ENCODE measurements at regions not wholly inside any gene's neighbourhood (a gene's known extent, or its start where the extent isn't known, plus 50 kb on each side); places are given as distances from the start of the nearest gene placed in this dataset.
A peak's percentile ranks its signal among the peaks of the same experiment; 100 is the strongest.

DNA sequence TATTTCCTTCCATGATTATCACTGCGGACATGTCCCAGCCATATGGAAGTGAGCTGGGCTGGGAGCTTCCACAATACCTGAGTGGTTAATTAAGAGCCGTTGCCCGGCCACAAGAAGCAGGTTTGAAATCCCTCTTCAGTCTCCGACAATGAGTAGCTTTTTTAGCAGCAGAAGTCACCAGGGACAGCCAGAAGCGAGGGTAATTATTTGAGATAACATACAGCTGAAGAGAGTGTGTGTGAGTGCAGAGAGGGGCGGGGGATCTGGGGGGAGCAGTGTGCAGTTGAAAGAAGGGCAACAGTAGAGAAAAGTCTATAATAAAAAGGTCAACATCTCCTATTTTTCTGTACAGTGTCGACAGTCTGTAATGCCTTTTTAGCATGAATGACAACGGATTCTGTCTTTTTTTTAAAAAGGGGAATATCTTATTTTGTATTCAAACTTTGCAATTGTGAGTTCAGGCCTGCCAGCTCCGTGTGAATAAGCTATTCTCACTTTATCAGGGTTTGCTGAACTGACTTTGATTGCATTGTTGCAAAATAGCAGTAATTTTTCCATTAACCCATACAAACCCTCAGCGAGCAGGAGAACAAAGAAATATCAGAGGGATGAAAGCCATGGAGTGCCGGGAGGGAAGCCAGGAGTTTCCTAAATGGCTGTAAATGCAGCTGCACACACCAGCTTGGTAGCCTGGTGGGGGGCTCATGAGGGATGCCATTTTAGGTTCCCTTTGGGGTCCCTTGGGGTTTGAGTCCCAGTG, 220.3 kb upstream of the IRX3 start:
- peak; percentile 7 for DNase-seq

- DNase-seq: no peak
Observed at GRCh38 chr16:54506214-54506580, 219.6 kb upstream of the IRX3 start.

GRCh38 chr16:54505549-54506213, 219.1 kb upstream of the IRX3 start:
- no peak for DNase-seq

- no peak for DNase-seq
Observed at GRCh38 chr16:54504372-54504771, 217.8 kb upstream of the IRX3 start.

DNA sequence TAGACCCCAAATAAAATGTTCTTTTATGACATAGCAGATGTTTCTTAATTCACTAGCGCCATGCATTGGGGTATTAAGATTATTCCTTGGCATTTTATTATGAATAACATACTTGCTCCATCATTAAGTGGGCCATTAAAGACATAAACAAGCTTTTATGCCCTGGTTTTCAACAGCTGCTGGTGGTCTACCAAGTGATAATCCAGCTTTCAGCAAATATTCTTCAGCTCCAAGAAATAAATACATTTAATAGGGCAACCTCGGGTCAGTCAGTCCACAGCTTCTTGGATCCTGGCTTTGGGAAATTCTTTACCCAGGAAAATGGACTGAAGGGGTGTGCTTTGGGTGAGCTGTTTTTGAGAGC, 217.3 kb upstream of the IRX3 start:
- no peak for DNase-seq

DNA sequence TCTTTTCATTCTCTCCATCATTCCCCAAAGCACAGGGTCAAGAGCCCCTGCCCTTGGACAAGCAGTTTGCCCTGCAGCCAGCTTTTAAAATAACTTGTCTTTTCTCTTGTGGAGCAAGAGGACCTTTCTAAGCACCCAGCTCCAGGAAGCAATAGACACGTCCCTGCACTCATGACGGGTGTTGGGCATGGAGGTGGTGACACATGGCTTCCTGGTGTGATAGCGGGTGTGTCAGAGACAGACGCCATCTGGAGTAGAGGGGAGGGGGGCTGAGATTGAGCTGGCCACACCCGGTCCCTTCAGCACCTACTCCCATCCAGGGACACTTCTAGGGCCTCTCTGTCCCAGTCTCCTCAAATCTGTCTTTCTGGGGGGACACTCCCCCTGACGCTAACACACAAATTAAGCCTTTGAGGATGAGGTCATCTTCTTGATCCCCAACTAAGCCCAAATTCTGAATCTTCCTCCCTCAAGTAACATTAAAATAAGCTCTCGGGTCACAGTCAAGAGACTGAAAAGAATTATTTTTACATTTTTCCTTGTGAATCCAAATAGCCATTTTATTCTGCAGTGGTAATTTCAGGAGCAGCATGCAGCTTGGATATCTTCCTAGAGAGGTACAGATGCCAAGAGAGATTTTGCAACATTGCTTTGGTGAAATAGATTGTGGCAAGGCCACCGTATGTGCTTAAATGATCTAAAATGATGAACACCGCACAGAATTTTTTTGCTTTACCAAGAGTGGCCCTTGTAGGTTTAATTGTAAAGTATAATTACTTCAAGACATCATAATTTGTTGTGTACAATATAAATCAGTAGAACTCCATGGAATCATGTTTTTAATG, 216.6 kb upstream of the IRX3 start:
- DNase-seq: peak; percentile 51

GRCh38 chr16:54501797-54502196, 215.2 kb upstream of the IRX3 start:
- no peak for DNase-seq

GRCh38 chr16:54493594-54493993, 207.0 kb upstream of the IRX3 start:
- DNase-seq: no peak

GRCh38 chr16:54493061-54493460, 206.5 kb upstream of the IRX3 start:
- DNase-seq: no peak

- DNase-seq: no peak
Observed at GRCh38 chr16:54490112-54490488, 203.5 kb upstream of the IRX3 start.

GRCh38 chr16:54489225-54490111, 202.9 kb upstream of the IRX3 start:
- DNase-seq: no peak

DNA sequence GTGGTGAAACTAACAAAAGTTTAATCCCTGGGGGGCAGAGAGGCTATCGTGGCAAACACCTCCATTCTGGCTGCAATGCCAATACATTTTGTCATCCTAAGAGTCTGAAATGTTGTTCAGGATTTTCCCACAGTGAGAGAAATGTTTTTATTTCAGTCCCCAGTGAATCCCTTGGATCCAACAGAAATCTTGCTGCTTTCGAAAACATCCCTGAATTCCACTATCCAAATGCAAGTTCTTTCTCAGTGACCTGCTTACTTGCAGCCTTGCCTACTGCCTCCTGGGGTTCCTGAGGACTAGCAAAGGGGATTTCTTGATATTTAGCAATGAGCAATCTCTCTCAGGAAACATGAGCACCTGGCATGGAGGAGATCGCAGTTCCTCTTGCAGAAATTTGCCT, 202.1 kb upstream of the IRX3 start:
- DNase-seq: no peak

GRCh38 chr16:54487933-54488332, 201.3 kb upstream of the IRX3 start:
- no peak for DNase-seq

DNA sequence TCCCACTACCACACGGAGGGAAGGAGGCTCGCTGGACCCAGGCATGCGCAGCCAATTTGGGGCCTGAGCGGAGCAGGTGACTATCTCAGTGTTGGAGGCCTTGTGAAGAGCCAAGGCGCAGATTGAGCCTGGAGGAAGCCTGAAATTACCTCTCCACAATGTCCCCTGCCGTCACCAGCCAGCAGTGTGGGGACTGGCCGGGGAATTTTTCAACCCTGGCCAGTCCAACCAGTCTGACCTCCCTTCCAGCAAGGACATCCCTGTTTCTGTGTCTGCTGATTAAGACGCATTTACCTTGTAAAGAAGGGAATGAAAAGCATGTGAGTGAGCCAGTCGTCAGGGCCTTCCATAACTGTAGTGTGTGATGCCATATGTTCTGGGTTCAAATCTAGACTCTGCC, 198.1 kb upstream of the IRX3 start:
- no peak for DNase-seq

GRCh38 chr16:54482892-54483574, 196.4 kb upstream of the IRX3 start:
- no peak for DNase-seq

DNA sequence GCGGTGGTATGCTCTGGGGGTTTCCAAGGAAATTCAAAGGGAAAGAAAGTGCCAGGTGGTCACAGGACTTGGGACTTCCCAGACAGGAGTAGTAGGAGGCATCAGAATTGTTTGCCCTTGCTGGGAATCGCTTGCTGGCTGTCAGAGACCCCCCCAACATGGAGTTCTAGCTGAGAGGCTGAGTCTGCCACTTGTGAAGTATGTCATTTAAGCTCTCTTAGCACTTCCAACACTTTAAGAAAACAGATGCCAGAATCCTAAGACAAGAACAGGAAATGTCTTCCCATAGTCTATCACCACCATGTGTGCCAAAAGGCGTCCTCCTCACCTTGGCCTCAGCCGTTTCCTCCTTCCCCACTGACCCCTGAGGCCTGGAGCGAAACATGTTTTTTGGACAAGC, 193.8 kb upstream of the IRX3 start:
- no peak for DNase-seq

- no peak for DNase-seq
Observed at GRCh38 chr16:54479546-54479945, 193.0 kb upstream of the IRX3 start.

- DNase-seq: no peak
Observed at GRCh38 chr16:54477714-54478113, 191.1 kb upstream of the IRX3 start.

DNA sequence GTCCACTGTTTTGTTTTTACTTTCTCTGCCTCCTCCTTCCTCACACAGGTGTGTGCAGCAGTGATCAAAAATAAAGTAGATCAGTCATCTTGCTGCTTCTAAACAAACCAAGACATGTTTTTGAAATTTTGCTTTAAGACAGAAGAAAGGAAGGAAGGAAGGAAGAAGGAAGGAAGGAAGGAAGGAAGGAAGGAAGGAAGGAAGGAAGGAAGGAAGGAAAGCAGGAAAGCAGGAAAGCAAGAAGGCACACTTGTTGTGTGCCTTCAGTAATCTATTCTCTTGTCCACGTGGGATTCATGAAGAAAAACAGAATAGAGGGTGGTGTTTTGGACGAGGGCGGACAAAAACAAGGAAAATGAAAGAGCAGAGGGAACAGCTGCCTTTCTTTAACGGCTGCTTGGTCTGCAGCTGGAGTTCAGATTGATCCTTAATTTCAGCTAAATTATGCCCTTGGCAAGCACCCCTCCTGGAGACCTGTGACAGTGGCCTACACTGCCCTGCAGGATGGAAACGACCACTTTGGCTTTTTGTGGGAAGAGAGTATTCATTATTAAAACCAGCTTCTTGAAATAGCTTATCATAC, 188.5 kb upstream of the IRX3 start:
- no peak for DNase-seq

- no peak for DNase-seq
Observed at GRCh38 chr16:54473226-54473993, 186.8 kb upstream of the IRX3 start.

DNA sequence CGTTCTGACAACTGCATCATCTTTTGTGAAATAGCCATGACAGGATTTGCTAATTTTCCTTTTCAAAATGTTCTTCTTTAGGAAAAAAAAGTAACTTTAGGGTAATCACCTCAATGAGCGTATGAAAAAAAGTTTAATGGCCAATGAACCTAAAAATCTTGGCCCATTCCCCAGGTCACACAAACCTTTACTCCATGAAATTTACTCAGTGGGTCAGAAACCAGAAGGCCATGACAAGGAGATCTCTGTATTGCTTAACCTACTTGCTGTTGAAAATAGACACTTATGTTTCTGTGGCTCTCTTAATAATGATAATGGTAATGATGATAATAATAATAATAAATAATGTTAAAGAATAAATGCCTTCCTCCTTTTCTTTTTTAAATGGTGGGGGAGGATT, 180.8 kb upstream of the IRX3 start:
- DNase-seq: no peak

Measured in NCI-H1694 (cell line).